ENCODE measurements at regions not wholly inside any gene's neighbourhood (a gene's known extent, or its start where the extent isn't known, plus 50 kb on each side); places are given as distances from the start of the nearest gene placed in this dataset.
"Not testable (repeated sequence)": the region's sequence is repeated elsewhere in the genome, so short reads cannot be mapped to it uniquely, and the experiment has no call there.

DNA sequence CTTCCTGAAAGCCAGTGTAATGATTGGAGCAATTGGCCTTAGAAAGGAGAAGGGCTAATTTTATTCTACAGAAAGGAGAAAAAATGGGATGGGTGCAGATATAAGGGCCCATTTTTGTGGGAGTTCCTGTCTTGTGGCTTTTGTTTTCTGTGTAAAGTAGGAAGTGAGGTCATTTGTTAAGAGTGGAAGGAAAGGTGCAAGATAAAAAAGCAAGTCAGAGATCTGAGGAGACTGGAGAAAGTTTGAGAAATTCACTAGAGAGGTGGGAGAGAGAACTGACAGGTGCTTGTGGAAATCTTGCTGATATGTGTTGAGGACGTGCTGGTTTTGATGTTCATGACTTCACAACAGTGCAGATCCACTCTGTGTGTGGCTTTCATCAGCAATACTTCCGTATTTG lies 349.4 kb downstream of the DLEU7 start:
- TF ChIP-seq, protein P1, sequence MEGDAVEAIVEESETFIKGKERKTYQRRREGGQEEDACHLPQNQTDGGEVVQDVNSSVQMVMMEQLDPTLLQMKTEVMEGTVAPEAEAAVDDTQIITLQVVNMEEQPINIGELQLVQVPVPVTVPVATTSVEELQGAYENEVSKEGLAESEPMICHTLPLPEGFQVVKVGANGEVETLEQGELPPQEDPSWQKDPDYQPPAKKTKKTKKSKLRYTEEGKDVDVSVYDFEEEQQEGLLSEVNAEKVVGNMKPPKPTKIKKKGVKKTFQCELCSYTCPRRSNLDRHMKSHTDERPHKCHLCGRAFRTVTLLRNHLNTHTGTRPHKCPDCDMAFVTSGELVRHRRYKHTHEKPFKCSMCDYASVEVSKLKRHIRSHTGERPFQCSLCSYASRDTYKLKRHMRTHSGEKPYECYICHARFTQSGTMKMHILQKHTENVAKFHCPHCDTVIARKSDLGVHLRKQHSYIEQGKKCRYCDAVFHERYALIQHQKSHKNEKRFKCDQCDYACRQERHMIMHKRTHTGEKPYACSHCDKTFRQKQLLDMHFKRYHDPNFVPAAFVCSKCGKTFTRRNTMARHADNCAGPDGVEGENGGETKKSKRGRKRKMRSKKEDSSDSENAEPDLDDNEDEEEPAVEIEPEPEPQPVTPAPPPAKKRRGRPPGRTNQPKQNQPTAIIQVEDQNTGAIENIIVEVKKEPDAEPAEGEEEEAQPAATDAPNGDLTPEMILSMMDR (IDR thresholded peaks at IDR 0.05): no peak
- ATAC-seq (ENCODE audit: low FRiP score) (no peak), DNase-seq (ENCODE audit: low spot score) (no peak)

DNA sequence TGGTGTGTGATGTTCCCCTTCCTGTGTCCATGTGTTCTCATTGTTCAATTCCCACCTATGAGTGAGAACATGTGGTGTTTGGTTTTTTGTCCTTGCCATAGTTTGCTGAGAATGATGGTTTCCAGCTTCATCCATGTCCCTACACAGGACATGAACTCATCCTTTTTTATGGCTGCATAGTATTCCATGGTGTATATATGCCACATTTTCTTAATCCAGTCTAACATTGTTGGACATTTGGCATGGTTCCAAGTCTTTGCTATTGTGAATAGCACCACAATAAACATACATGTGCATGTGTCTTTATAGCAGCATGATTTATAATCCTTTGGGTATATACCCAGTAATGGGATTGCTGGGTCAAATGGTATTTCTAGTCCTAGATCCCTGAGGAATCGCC lies 340.3 kb downstream of the DLEU7 start:
- DNase-seq (ENCODE audit: low spot score); ATAC-seq (ENCODE audit: low FRiP score): not testable (repeated sequence)

DNA sequence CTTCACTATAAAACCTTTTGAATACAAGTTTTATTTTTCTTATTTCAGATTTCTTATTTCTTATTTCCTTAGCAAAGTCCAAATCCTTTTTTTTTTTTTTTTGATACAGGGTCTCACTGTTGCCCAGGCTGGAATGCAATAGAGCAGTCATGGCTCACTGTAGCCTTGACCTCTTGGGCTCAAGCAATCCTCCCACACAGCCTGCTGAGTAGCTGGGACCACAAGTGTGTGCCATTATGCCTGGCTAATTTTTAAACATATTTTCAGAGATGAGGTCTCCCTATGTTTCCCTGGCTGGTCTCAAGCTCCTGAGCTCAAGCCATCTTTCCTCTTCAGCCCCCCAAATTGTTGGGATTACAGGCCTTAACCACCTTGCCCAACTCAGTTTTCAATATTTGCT lies 334.3 kb downstream of the DLEU7 start:
- ATAC-seq (ENCODE audit: low FRiP score) (no peak), DNase-seq (ENCODE audit: low spot score) (no peak)
- TF ChIP-seq, protein P1 (IDR thresholded peaks at IDR 0.05): no peak

DNA sequence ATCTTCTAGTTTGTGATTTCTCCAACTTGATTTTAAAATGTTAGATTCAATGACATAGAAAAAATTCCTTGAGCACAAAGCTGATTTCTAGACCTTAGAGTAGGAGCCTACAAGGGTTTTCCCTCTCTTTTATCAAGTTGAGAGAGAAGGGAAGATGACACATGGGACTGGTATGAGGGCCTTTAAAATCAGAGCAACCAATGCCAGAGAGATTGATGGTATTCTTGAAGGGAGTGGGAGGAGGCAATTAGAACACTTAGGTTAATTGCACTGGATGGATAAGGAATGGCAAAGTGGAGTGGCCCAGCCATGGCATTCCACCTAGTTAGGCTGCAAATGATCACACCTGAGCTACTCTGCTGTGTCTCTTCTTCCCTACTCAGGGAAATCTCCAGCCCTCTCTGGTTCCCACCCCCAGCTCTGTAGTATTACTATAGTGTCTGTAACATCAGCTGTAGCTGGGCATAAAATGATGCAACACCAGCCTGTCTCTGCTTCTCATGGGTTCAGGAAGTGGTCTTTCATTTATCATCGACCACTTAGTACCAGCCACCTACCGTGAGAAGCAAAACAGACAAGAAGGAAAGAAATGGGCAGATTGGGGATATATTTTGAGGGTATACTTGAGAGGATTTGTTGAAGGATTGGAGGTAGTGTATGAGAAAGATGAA lies 333.6 kb downstream of the DLEU7 start:
- DNase-seq (ENCODE audit: low spot score) (no peak), ATAC-seq (ENCODE audit: low FRiP score) (no peak)
- TF ChIP-seq, protein P1 (IDR thresholded peaks at IDR 0.05): no peak

DNA sequence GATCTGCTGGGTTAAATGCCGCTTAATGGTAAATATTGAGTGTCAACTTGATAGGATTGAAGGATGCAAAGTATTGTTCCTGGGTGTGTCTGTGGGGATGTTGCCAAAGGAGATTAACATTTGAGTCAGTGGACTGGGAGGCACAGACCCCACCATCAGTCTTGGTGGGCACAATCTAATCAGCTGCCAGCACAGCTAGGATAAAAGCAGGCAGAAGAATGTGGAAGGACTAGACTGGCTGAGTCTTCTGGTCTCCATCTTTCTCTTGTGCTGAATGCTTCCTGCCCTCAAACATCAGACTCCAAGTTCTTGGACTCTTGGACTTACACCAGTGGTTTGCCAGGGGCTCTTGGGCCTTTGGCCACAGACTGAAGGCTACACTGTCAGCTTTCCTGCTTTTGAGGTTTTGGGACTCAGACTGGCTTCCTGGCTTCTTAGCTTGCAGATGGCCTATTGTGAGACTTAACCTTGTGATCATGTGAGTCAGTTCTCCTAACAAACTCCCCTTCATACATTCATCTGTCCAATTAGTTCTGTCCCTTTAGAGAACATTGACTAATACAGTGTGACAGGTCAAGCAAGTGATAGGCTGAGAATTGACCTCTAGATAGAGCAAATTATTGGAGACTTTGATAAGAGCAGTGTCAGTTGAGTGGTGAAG lies 332.5 kb downstream of the DLEU7 start:
- ATAC-seq (ENCODE audit: low FRiP score); DNase-seq (ENCODE audit: low spot score): not testable (repeated sequence)

DNA sequence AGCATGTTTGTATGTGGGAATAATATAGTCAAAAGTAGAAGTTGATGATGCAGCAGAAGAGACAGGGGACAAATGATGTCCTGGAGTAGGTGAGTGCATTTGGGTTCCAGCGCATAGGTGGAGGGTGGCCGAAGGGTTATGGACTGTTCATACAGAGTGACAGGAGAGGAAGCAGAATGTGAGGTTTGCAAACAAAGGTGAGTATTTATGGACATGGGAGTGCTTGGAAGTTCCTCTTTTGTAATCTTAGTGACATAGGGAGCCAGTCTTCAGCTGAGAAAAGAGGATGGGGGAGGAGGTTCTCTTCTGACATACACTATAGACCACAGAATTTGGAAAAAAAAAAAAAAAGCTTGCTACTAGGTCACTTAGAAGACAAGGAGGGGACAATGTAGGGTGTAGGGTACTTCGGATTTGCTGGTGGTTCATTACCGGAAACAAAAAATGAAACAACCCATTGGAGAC lies 331.6 kb downstream of the DLEU7 start:
- ATAC-seq (ENCODE audit: low FRiP score): no peak
- no peak for DNase-seq (ENCODE audit: low spot score)
- TF ChIP-seq, protein P1 (IDR thresholded peaks at IDR 0.05): no peak

DNA sequence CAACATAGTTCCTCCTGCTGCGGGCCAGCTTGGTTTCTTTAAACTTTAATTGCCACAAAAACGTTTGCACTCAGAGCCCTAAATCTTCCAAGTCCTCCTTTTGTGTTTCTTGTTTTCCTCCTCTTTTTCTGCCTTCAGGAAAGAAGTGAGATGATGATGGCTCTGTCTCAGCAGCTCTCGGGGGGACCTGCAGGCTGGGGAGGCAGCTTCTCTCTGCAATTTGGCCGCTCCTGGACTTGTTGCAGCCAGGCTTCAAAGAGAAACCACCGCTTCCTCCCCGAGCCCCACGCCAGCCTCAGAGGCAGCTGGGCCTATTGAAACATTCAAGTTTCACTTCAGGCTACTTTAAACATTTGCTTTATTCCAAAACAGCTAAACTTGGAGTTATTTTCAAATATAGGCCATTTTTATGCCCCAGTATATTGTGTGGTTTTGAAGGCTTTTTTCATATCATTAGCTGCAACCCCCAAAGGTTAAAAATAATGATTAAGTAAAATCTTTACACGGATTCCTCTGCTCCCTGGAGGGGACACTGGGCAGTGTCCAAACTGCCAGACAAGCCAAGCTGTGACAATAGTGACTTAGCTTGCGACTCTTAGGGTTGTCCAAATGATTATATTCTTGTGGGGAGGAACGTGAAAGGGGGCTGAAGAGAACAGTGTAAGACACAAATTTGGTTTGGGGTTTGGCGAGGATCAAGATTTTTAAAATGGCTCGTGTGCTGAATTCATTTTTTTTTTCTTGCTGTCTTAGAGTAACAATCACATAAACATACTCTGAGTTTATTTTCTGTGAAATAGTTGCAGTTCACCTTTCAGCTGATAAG lies 330.8 kb downstream of the DLEU7 start:
- no peak for DNase-seq (ENCODE audit: low spot score)
- TF ChIP-seq, protein P1 (IDR thresholded peaks at IDR 0.05): no peak
- no peak for ATAC-seq (ENCODE audit: low FRiP score)
